Panc1 (cell line): ENCODE measurements at regions not wholly inside any gene's neighbourhood (a gene's known extent, or its start where the extent isn't known, plus 50 kb on each side); places are given as distances from the start of the nearest gene placed in this dataset.

Experiments
- CTCF ChIP-seq: fragments of 450-650 bp; IDR thresholded peaks from 2 replicates; pipeline ENCODE4 v1.5.1; 2017; ENCODE audit warnings: mild to moderate bottlenecking
- POLR2AphosphoS5 ChIP-seq: IDR thresholded peaks from 2 replicates; pipeline ENCODE4 v1.6.1; 2012; ENCODE audit warnings: mild to moderate bottlenecking, low read depth, low read length, moderate library complexity
- REST ChIP-seq, 2 experiments: IDR thresholded peaks; 2 replicates each; pipeline ENCODE4 v1.6.1; 2011 to 2012; ENCODE audit warnings: low read depth in 2 of 2, control low read depth in 1 of 2, low read length in 1 of 2, mild to moderate bottlenecking in 1 of 2, moderate library complexity in 1 of 2; ENCODE audit not compliant: insufficient read depth in 1 of 2
- SIN3A ChIP-seq: IDR thresholded peaks from 2 replicates; pipeline ENCODE4 v1.6.1; 2012; ENCODE audit warnings: low read depth, mild to moderate bottlenecking, low read length, moderate library complexity, borderline replicate concordance; ENCODE audit not compliant: insufficient read depth

- no peak for TF ChIP-seq CTCF
- no peak for TF ChIP-seq REST (IDR thresholded peaks at IDR 0.05; ENCODE audit: insufficient read depth in 1 of 2, low read depth in 2 of 2, low read length in 1 of 2)
- TF ChIP-seq POLR2AphosphoS5: no peak
- TF ChIP-seq SIN3A: no peak
Measured at GRCh38 chr15:70257047-70257446, 159.3 kb upstream of the TLE3 start.
